ENCODE measurements at regions not wholly inside any gene's neighbourhood (a gene's known extent, or its start where the extent isn't known, plus 50 kb on each side); places are given as distances from the start of the nearest gene placed in this dataset.

GRCh38 chr1:91610102-91610501 lies 109.5 kb downstream of the CDC7 start:
- TF ChIP-seq CTCF (IDR thresholded peaks at IDR 0.05): no peak
- TF ChIP-seq POLR2A (IDR thresholded peaks at IDR 0.05): no peak

All from body of pancreas (tissue), 4 donors.